ENCODE measurements at regions not wholly inside any gene's neighbourhood (a gene's known extent, or its start where the extent isn't known, plus 50 kb on each side); places are given as distances from the start of the nearest gene placed in this dataset.
"Not testable (repeated sequence)": the region's sequence is repeated elsewhere in the genome, so short reads cannot be mapped to it uniquely, and the experiment has no call there.

- no peak for DNase-seq
These were observed 1729.9 kb upstream of the PCDH10 start for GRCh38 chr4:131419147-131419546.

- DNase-seq, result no peak
These were observed 1722.9 kb upstream of the PCDH10 start for GRCh38 chr4:131426023-131426758.

- no peak for DNase-seq
These were observed 1722.1 kb upstream of the PCDH10 start for GRCh38 chr4:131427000-131427399.

- DNase-seq, result no peak
These were observed 1718.8 kb upstream of the PCDH10 start for GRCh38 chr4:131430302-131430701.

- no peak for DNase-seq
These were observed 1707.9 kb upstream of the PCDH10 start for GRCh38 chr4:131441004-131441688.

- DNase-seq, result no peak
These were observed 1701.2 kb upstream of the PCDH10 start for GRCh38 chr4:131447883-131448282.

GRCh38 chr4:131450572-131451209 is 1698.4 kb upstream of the PCDH10 start:
- no peak for DNase-seq

- no peak for DNase-seq
These were observed 1689.5 kb upstream of the PCDH10 start for GRCh38 chr4:131459430-131460101.

GRCh38 chr4:131470360-131470759 is 1678.7 kb upstream of the PCDH10 start:
- no peak for DNase-seq

GRCh38 chr4:131488772-131489171 is 1660.3 kb upstream of the PCDH10 start:
- no peak for DNase-seq

GRCh38 chr4:131496211-131496610 is 1652.9 kb upstream of the PCDH10 start:
- DNase-seq, result not testable (repeated sequence)

- DNase-seq, result no peak
These were observed 1649.8 kb upstream of the PCDH10 start for GRCh38 chr4:131499141-131499873.

GRCh38 chr4:131509521-131509920 is 1639.6 kb upstream of the PCDH10 start:
- no peak for DNase-seq

- DNase-seq, result no peak
These were observed 1622.4 kb upstream of the PCDH10 start for GRCh38 chr4:131526686-131527085.

- DNase-seq, result no peak
These were observed 1618.0 kb upstream of the PCDH10 start for GRCh38 chr4:131531087-131531486.

GRCh38 chr4:131534944-131535645 is 1614.0 kb upstream of the PCDH10 start:
- no peak for DNase-seq

- no peak for DNase-seq
These were observed 1608.8 kb upstream of the PCDH10 start for GRCh38 chr4:131540256-131540655.

- DNase-seq, result no peak
These were observed 1601.5 kb upstream of the PCDH10 start for GRCh38 chr4:131547506-131547981.

GRCh38 chr4:131551306-131551705 is 1597.8 kb upstream of the PCDH10 start:
- DNase-seq, result no peak

GRCh38 chr4:131566026-131566425 is 1583.1 kb upstream of the PCDH10 start:
- DNase-seq, result no peak

- DNase-seq, result no peak
These were observed 1564.5 kb upstream of the PCDH10 start for GRCh38 chr4:131584587-131584986.

- DNase-seq, result no peak
These were observed 1554.0 kb upstream of the PCDH10 start for GRCh38 chr4:131595140-131595539.
